HFF-Myc (cell line): ENCODE measurements at regions not wholly inside any gene's neighbourhood (a gene's known extent, or its start where the extent isn't known, plus 50 kb on each side); places are given as distances from the start of the nearest gene placed in this dataset.

ENCODE experiments used
- DNase-seq: peaks from one replicate; pipeline ENCODE4 v3.0.0-alpha.2; 2011; ENCODE audit warnings: low read depth; ENCODE audit errors: extremely low read depth
- H3K4me3 ChIP-seq: replicated peaks from 2 replicates; pipeline ENCODE4 v1.5.1; 2011; ENCODE audit warnings: low read depth, mild to moderate bottlenecking, control low read depth, low read length
- TF ChIP-seq, protein P1 (sequence below): IDR thresholded peaks from 2 replicates; pipeline ENCODE4 v1.5.1; 2012; ENCODE audit warnings: mild to moderate bottlenecking, low read depth, low read length, control low read depth; ENCODE audit errors: missing control alignments

- TF ChIP-seq, protein P1, sequence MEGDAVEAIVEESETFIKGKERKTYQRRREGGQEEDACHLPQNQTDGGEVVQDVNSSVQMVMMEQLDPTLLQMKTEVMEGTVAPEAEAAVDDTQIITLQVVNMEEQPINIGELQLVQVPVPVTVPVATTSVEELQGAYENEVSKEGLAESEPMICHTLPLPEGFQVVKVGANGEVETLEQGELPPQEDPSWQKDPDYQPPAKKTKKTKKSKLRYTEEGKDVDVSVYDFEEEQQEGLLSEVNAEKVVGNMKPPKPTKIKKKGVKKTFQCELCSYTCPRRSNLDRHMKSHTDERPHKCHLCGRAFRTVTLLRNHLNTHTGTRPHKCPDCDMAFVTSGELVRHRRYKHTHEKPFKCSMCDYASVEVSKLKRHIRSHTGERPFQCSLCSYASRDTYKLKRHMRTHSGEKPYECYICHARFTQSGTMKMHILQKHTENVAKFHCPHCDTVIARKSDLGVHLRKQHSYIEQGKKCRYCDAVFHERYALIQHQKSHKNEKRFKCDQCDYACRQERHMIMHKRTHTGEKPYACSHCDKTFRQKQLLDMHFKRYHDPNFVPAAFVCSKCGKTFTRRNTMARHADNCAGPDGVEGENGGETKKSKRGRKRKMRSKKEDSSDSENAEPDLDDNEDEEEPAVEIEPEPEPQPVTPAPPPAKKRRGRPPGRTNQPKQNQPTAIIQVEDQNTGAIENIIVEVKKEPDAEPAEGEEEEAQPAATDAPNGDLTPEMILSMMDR = no peak
- no peak overlapping the region for H3K4me3 ChIP-seq
- no peak for DNase-seq
Observed at GRCh38 chr5:34548086-34548403, 108.1 kb upstream of the RAI14 start.

- DNase-seq = no peak
- TF ChIP-seq, protein P1 = no peak
- H3K4me3 ChIP-seq = no peak overlapping the region
Observed at GRCh38 chr5:34550247-34550646, 105.9 kb upstream of the RAI14 start.

DNA sequence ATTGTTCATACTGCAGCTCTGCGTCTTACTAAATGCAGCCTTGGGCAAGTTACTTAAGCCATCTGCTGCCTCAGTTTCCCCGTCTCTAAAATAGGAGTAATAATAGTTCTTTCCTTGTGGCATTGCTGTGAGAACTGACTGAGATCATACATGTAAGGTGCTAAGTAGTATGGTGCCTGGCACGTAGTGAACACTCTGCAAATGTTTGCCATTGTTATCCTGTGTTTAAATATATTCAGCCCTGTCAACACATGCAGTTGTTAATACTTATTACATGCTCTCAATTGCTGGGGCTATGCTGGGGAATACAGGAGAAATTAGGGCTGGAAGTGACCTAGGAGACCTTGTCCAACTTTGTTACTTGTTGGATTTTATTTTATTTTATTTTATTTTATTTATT, 105.2 kb upstream of the RAI14 start:
- H3K4me3 ChIP-seq = no peak overlapping the region
- DNase-seq = no peak
- TF ChIP-seq, protein P1 = no peak

DNA sequence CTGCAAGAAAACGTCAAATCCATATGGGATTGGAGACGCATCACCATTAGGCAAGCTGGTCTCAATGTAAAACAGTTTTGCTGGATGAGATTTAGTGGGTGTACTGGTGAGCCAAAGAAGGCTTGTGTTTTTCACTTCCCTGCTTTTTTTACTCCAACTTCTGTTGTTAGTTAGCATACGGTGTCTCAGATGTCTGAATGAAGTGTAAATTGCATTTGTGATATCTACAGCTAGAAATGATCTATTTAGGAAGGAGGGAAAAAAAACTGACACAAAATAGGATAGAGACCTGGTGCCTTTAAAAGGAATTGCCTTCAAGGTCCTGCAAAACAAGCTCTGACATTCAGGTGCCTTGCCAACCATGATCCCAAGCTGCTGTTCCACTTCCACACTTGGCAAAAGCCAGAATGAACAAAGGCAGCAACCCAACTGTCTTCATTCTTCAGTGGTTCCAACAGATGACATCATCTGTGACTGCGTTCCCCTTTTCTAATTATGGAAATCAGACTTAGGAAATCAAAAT, 104.2 kb upstream of the RAI14 start:
- no peak for DNase-seq
- TF ChIP-seq, protein P1 = no peak
- no peak overlapping the region for H3K4me3 ChIP-seq

DNA sequence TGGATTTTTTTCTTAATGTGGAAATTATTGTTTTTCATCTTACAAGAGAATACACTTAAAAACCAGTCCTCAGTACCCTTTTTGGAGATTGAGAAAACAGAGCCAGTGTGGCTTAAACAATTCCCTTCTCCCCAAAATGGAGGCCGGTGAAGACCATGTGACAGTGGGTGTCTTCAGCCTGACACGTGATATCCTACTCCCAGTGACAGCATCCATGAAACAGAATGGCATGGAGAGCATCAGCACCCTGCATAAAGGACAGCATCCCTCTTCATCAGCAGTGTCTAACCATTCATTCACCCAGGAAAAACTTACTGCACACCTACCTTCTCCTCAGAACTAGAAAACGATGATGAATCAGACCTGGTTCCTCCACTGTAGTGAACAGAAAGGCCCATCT, 103.4 kb upstream of the RAI14 start:
- no peak overlapping the region for H3K4me3 ChIP-seq
- DNase-seq = no peak
- TF ChIP-seq, protein P1 = no peak

DNA sequence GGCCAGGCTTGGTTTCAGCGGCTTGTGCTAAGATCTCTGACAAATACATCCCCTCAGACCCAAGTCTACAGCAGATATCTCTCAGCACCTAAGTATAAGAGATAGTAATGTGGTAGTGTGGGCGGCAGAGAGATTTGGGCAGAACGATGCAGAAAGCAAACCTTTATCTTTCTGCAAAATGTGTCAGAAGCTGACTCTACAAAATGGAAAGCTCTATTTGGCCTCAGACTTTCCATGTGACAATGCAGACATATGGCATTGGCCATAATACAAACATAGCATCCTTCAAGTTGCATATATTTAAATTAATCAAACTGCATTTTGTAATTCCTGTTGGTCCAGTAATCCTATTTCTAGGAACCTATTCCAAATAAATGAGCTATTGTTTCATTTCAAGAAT, 102.5 kb upstream of the RAI14 start:
- TF ChIP-seq, protein P1 = no peak
- H3K4me3 ChIP-seq = no peak overlapping the region
- DNase-seq = no peak

DNA sequence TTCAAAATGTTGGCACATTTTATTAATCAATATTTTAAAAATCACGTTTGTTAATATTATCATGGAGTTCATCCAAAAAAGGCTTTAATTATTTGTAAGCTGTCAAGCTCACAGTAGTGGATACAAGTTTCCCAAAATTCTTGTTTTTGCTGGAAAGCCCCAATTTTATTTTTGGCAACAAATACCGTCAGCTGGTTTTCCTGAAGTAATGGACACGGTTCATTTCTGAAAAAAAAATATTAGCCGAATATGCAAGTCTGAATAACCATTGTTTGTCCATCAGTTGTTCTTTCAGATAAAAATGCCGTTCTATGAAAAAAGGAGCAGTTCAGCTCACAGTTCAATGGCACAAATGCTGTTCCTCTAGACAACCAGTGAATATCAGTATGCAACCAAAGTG, 101.5 kb upstream of the RAI14 start:
- no peak for DNase-seq
- TF ChIP-seq, protein P1 = no peak
- H3K4me3 ChIP-seq = no peak overlapping the region
